A549 (cell line): ENCODE measurements at regions not wholly inside any gene's neighbourhood (a gene's known extent, or its start where the extent isn't known, plus 50 kb on each side); places are given as distances from the start of the nearest gene placed in this dataset.

ENCODE experiments used
- ATAC-seq, 2 experiments: fragments of 200-7000 bp in 1 of 2; fragments of >200 bp in 1 of 2; cut with Nextera tagmentation in 1 of 2; cut with Tn5 transposase in 1 of 2; 3 replicates each; pipeline versions ENCODE4 v1.8.0 to v1.9.1; 2018 to 2020; ENCODE audit warnings: mild to moderate bottlenecking in 1 of 2, moderate library complexity in 1 of 2
- CTCF ChIA-PET: fragments of 300-600 bp; sonication (Branson Sonifier 250); formaldehyde crosslinking; extraction: SDS; loops from one replicate; lab custom pipeline; 2021; ENCODE audit warnings: antibody characterized with exemption, inconsistent platforms; lab: Yijun Ruan, JAX
- POLR2A ChIA-PET: fragments of 350-600 bp; formaldehyde crosslinking; extraction: SDS; loops from one replicate; lab custom pipeline; 2021; ENCODE audit warnings: antibody characterized with exemption, inconsistent platforms; lab: Yijun Ruan, JAX
- DNase-seq, 2 experiments: peaks; one replicate each; pipeline versions ENCODE4 v3.0.0 to v3.0.0-alpha.2; 2011 to 2016; ENCODE audit warnings: low read depth in 1 of 2, low spot score in 1 of 2
- FAIRE-seq: peaks from 2 replicates; lab custom pipeline; 2011; peaks lifted over from hg19 to GRCh38; lab: Jason Lieb, UNC
- H3K27ac ChIP-seq, 2 experiments: fragments of >200 bp; sonication (Bioruptor Twin); formaldehyde crosslinking; 3 replicates each; pipeline ENCODE4 v1.5.1; 2016 to 2017
- H3K4me1 ChIP-seq: fragments of >200 bp; sonication (Bioruptor Twin); formaldehyde crosslinking; 3 replicates; pipeline ENCODE4 v1.6.1; 2016
- H3K4me2 ChIP-seq: fragments of >200 bp; sonication (Bioruptor Twin); formaldehyde crosslinking; 3 replicates; pipeline ENCODE4 v1.6.1; 2016
- H3K4me3 ChIP-seq: fragments of >200 bp; sonication (Bioruptor Twin); formaldehyde crosslinking; 3 replicates; pipeline ENCODE4 v1.5.1; 2016
- H3K9me3 ChIP-seq: fragments of >200 bp; sonication (Bioruptor Twin); formaldehyde crosslinking; 3 replicates; pipeline ENCODE4 v1.6.1; 2016
- CHD2 ChIP-seq: fragments of 150-350 bp; IDR thresholded peaks from 2 replicates; pipeline ENCODE4 v1.6.1; 2014; ENCODE audit warnings: low read length; ENCODE audit not compliant: partially characterized antibody
- CTCF ChIP-seq: fragments of >200 bp; sonication (Bioruptor Twin); formaldehyde crosslinking; IDR thresholded peaks from 3 replicates; pipeline ENCODE4 v1.5.1; 2016
- ESRRA ChIP-seq: fragments of 150-350 bp; IDR thresholded peaks from 2 replicates; pipeline ENCODE4 v1.6.1; 2014; ENCODE audit warnings: mild to moderate bottlenecking, low read length, borderline replicate concordance
- FOSB ChIP-seq: fragments of 250-450 bp; sonication (Bioruptor Pico); IDR thresholded peaks from 2 replicates; pipeline ENCODE4 v1.5.0; 2020; ENCODE audit warnings: mild to moderate bottlenecking, moderate library complexity
- FOSL2 ChIP-seq, 2 experiments: fragments of 450-650 bp in 1 of 2; fragments of >200 bp in 1 of 2; sonication (Bioruptor Twin) in 1 of 2; formaldehyde crosslinking; IDR thresholded peaks; 2 replicates each; pipeline versions ENCODE4 v1.5.0 to v1.6.1; 2016 to 2020; ENCODE audit warnings: mild to moderate bottlenecking in 1 of 2, moderate library complexity in 1 of 2
- GATA3 ChIP-seq: IDR thresholded peaks from 2 replicates; pipeline ENCODE4 v1.6.1; 2012; ENCODE audit warnings: borderline replicate concordance
- JUNB ChIP-seq: fragments of >200 bp; sonication (Bioruptor Twin); formaldehyde crosslinking; IDR thresholded peaks from 2 replicates; pipeline ENCODE4 v1.6.1; 2016
- KDM1A ChIP-seq: fragments of 200-600 bp; sonication (generic); IDR thresholded peaks from 2 replicates; pipeline ENCODE4 v1.6.1; 2016; ENCODE audit warnings: low read depth, mild to moderate bottlenecking
- KDM5A ChIP-seq: fragments of 200-600 bp; sonication (generic); IDR thresholded peaks from 2 replicates; pipeline ENCODE4 v1.6.1; 2016; ENCODE audit warnings: antibody characterized with exemption, mild to moderate bottlenecking
- MYC ChIP-seq: IDR thresholded peaks from 2 replicates; pipeline ENCODE4 v1.6.1; 2012; ENCODE audit warnings: mild to moderate bottlenecking, inconsistent platforms, low read length, improper control_type of control experiment, borderline replicate concordance
- NPAS2 ChIP-seq: fragments of 250-450 bp; sonication (Bioruptor Pico); IDR thresholded peaks from 2 replicates; pipeline ENCODE4 v1.8.0; 2022; ENCODE audit warnings: mild to moderate bottlenecking, moderate library complexity, borderline replicate concordance
- POLR2AphosphoS2 ChIP-seq: conservative IDR thresholded peaks from 2 replicates; pipeline ENCODE4 v1.6.1; 2012; ENCODE audit warnings: low read length, improper control_type of control experiment, inconsistent platforms
- RCOR1 ChIP-seq: fragments of 150-350 bp; IDR thresholded peaks from 2 replicates; pipeline ENCODE4 v1.6.1; 2014; ENCODE audit warnings: antibody characterized with exemption, low read length, low read depth
- REST ChIP-seq: fragments of 200-600 bp; sonication (generic); IDR thresholded peaks from 2 replicates; pipeline ENCODE4 v1.6.1; 2016; ENCODE audit warnings: antibody characterized with exemption, mild to moderate bottlenecking, moderate library complexity
- RFX5 ChIP-seq: fragments of 450-650 bp; IDR thresholded peaks from 2 replicates; pipeline ENCODE4 v1.7.1; 2014; ENCODE audit warnings: antibody characterized with exemption, mild to moderate bottlenecking, moderate library complexity
- RNF2 ChIP-seq: fragments of 200-600 bp; sonication (generic); IDR thresholded peaks from 2 replicates; pipeline ENCODE4 v1.6.1; 2016; ENCODE audit warnings: low read depth, mild to moderate bottlenecking, antibody characterized with exemption, moderate library complexity, borderline replicate concordance
- SREBF2 ChIP-seq: fragments of 450-650 bp; IDR thresholded peaks from 2 replicates; pipeline ENCODE4 v1.6.1; 2014; ENCODE audit warnings: mild to moderate bottlenecking, moderate library complexity
- USF2 ChIP-seq: fragments of 450-650 bp; IDR thresholded peaks from 2 replicates; pipeline ENCODE4 v1.6.1; 2014; ENCODE audit warnings: antibody characterized with exemption
- ZNF302 ChIP-seq: fragments of 250-450 bp; sonication (Bioruptor Pico); IDR thresholded peaks from 2 replicates; pipeline ENCODE4 v1.9.0; 2021; ENCODE audit warnings: inconsistent platforms, mild to moderate bottlenecking, moderate library complexity
- WGBS: methylation state at CpG from one replicate; pipeline ENCODE4 v1.1.6; 2017; ENCODE audit errors: missing lambda C conversion rate; 5-methylcytosine and 5-hydroxymethylcytosine counted together

- TF ChIP-seq REST (no peak), MYC (no peak), RCOR1 (no peak), JUNB (no peak)
Observed at GRCh38 chr12:126431767-126432166, 1366.5 kb downstream of the AACS start (continued).

GRCh38 chr12:126432780-126433179 is 1367.5 kb downstream of the AACS start:
- CTCF ChIA-PET = no interaction called here
- Histone ChIP-seq H3K9me3 (no peaks in the 10 kb centered on the region), H3K4me3 (no peak overlapping the region), H3K4me1 (no peaks in the 10 kb centered on the region), H3K4me2 (no peak overlapping the region), H3K27ac (no peak overlapping the region)
- no peak for DNase-seq
- POLR2A ChIA-PET = no interaction called here
- TF ChIP-seq KDM1A = no peak
- no peak for TF ChIP-seq RFX5
- TF ChIP-seq RNF2 = no peak
- no peak for TF ChIP-seq FOSL2 (IDR thresholded peaks at IDR 0.05)
- TF ChIP-seq FOSL2 (CRISPR knock-in tag; IDR thresholded peaks at IDR 0.05) = no peak
- no peak for TF ChIP-seq GATA3
- ATAC-seq = no peak
- 3% methylated on average over 1 of the region's 1 CpG for WGBS
- FAIRE-seq = no peak

GRCh38 chr12:126434412-126434985 is 1369.3 kb downstream of the AACS start:
- no peak for DNase-seq
- Histone ChIP-seq H3K9me3 (no peaks in the 10 kb centered on the region), H3K27ac (no peak overlapping the region), H3K4me2 (no peak overlapping the region), H3K4me1 (no peaks in the 10 kb centered on the region), H3K4me3 (no peak overlapping the region)
- POLR2A ChIA-PET = no interaction called here
- CTCF ChIA-PET = no interaction called here
- WGBS = 3% methylated on average over 5 of the region's 5 CpGs
- no peak for FAIRE-seq
- no peak for TF ChIP-seq ESRRA
- TF ChIP-seq ZNF302 (CRISPR knock-in tag) = no peak
- TF ChIP-seq NPAS2 (CRISPR knock-in tag) = no peak
- TF ChIP-seq CTCF = no peak
- no peak for TF ChIP-seq KDM5A
- TF ChIP-seq CHD2 = no peak
- TF ChIP-seq POLR2AphosphoS2 = no peak
- TF ChIP-seq FOSB (CRISPR knock-in tag) = no peak
- no peak for TF ChIP-seq SREBF2
- no peak for TF ChIP-seq USF2
- no peak for ATAC-seq
